Uterus (tissue), 2 donors: ENCODE measurements at regions not wholly inside any gene's neighbourhood (a gene's known extent, or its start where the extent isn't known, plus 50 kb on each side); places are given as distances from the start of the nearest gene placed in this dataset.

ENCODE experiments used
- CTCF ChIP-seq, 4 experiments: fragments of 200-600 bp in 2 of 4; fragments of 450-650 bp in 2 of 4; sonication (generic) in 2 of 4; IDR thresholded peaks; one replicate each; pipeline ENCODE4 v1.5.1; 2016 to 2019; ENCODE audit warnings: antibody characterized with exemption in 4 of 4, mild to moderate bottlenecking in 2 of 4, moderate library complexity in 1 of 4
- POLR2A ChIP-seq, 2 donors: fragments of 450-650 bp; IDR thresholded peaks; one replicate each; pipeline ENCODE4 v1.6.1; 2016; ENCODE audit warnings: antibody characterized with exemption in 2 of 2, mild to moderate bottlenecking in 1 of 2, moderate library complexity in 1 of 2

- TF ChIP-seq CTCF (IDR thresholded peaks at IDR 0.05) (no peak), POLR2A (IDR thresholded peaks at IDR 0.05) (no peak)
These were observed 235.7 kb upstream of the RXFP2 start for GRCh38 chr13:31503626-31504025.
